Kidney capillary endothelial cell (primary cell): ENCODE measurements at regions not wholly inside any gene's neighbourhood (a gene's known extent, or its start where the extent isn't known, plus 50 kb on each side); places are given as distances from the start of the nearest gene placed in this dataset.

Experiments
- DNase-seq: peaks from one replicate; pipeline ENCODE4 v3.0.0-alpha.2; 2018; ENCODE audit warnings: low spot score

DNA sequence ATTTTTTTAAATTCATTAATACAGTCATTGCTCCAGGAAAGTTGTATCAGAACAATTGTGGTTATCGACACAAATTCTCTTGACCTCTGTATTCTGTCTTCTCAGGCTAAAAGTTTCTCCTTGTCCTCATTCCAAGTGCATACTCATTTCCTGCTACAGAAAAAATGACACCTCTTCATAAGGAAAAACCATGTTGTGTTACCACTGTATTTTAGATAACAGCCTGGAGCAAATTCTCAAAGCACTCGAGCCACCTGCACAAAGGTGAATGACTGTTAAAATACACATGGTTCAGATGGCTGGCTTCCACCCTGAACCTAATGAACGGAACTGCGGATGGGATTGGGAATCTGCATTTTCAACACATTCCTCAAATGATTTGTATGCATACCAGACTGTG, 586.5 kb downstream of the EPHA4 start:
- no peak for DNase-seq

DNA sequence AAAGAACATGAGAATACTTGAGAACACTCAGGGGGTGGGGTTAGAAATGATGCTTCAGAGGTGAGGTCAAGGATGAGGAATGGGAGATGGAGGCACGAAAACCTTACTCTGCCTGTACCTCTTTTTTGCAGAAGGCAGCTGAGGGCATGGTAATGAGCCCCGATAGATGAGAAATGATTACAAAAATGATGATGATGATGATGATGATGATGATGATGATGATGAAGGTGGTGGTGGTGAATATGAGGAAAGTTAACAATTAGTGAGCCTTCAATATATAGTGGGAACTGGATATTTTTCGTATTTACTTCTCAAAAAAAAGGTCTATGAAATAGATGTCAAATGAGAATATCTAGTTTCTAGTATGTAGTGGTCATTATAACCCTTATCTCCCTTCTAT, 584.3 kb downstream of the EPHA4 start:
- no peak for DNase-seq

DNA sequence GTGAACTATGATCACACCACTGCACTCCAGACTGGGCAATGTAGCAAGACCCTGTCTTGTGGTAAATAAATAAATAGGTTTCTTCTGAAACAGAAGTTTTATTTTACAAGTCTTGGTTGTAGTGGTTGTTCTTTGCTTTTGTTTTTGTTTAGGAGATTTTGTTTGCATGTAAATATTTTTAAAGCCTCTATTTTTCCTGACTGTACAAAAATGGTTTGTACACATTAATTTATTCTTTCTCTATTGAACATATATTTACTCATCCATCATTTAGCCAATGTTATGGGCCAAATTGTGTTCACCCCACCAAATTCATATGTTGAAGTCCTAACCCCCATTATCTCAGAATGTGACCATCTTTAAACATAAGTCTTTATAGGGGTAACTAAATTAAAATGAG, 580.1 kb downstream of the EPHA4 start:
- DNase-seq = no peak

DNA sequence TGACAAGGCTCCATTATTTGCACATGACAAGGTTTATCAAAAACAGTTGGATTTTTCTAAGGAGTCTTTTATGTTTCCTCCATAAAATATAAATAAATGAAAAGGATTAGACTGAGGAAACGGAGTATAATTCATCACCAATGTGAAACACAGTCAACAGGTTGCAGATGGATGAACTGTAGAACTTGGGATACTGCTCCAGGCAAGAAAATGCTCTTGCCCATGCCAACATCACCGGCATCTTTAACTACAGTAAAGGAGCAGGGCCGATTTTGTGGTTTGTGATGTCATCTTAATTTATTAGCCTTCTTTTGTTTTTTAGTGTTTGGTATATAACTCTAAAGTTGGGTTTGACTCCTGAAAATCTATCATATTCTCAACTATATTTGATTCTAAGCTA, 577.3 kb downstream of the EPHA4 start:
- no peak for DNase-seq

DNA sequence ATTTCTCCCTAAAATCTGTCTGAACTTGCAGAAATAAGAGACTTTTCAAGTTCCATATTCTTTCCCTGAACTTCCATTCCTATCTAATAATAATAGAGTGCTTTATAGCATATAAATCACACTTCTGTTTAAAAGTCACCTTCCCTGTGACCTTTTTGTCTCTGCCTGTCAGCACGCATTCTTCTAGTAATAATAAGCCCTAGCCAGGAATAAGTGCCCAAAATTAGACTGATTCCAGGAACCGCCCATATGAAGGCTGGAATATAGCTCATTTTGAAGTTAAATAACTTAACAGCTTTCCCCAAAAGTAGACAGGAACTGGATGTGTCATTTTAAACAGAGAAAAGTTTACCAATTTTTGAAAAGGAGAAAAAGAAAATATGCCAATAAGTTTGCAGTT, 576.5 kb downstream of the EPHA4 start:
- no peak for DNase-seq

DNA sequence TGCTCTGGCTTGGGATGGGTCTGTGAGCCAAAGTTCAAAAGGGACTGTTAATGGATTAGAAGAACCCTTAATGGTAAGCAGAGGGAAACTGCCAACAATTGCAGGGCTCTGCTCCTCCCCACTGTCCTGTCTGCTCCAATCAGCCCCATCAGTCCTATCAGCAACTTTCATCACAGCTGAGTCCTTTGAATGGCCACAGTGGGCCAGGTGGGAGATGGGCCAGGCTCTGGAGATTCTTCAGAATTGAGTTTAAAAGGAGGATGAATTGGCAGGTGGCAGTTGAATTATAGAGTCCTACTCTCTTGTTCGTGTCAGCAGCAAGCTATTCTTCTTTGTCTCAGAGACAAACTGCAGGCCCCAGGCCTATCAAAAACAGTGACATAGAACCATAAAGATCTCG, 573.9 kb downstream of the EPHA4 start:
- DNase-seq = no peak

DNA sequence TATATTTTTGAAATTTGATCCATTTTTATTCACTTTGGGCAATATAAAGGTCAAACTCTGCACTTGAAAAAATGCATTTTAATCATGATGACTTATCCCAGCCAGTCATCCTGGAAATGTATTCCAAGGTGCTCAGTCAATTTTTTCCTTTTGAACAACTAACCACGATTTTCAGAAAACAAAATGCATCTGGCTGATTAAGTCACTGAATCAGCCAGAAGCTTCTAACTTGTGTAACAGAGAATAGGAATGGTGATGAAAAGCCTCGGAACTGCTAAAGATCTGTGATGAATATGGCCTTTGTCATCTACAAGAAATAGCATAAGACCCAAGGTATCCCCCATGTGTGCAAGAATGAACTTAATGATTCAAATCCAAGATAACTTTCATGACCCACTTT, 572.7 kb downstream of the EPHA4 start:
- DNase-seq = no peak

DNA sequence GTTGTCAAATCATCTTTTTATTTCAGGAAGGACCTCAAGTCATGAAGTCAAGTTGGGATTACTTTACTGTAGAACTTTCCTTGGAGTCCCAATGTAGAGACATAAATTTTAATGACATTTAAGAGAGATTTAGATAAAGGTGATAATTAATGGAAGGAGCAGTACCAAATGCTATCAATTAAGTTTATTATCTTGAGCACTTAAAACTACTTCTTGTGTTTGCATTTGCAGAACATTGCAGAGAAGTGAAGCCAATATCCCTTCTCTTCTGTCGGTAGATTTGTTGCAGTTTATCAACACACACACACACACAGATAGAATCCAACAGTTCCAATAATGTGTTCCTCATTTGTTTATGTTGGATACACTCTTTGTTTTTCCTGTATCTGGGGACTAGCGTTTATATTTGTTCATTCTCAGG, 570.7 kb downstream of the EPHA4 start:
- no peak for DNase-seq

DNA sequence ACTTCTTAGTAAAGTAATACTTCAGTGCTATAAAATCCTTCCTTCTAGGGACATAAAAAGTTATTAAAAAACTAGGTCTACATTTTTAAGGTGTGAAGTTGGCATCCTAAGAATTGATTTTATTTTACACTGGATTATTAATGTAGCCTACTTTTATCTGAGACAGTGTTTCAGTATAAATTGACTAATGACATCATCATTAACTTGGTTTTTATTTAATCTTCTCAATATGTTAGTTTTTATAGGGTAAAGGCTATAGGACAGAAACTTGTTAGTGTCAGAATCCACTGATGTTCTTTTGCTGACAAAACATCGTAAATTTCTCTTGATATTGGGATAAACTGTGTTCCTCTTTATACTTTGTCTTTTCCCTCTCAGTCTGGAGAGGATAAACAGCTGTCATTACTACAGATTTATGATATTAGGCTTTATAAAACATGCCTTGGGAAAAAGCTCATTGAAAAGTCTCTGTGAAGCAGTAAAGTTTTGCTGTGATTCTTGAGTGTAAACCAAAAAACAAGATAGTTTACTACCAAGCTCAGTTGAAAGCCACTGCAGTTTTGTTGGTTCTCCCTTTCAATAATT, 569.9 kb downstream of the EPHA4 start:
- DNase-seq = no peak

DNA sequence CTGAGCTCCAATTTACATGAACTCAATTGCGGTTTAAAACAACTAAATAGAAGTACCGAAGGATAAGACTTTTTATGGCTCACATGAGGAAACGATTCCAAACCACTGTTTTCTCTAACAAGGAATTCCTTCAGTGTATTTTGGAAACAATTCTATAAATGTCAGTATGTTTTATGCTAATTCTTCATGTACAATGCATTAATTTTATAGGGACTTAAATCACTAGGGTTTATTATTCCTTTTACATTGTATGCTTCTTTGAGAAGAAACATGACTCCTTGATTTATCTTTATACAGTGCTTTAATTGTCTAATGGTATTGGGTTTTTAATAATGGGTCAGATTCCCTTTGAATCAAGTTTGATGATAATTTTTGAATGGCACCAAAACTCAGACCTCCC, 566.8 kb downstream of the EPHA4 start:
- no peak for DNase-seq

DNA sequence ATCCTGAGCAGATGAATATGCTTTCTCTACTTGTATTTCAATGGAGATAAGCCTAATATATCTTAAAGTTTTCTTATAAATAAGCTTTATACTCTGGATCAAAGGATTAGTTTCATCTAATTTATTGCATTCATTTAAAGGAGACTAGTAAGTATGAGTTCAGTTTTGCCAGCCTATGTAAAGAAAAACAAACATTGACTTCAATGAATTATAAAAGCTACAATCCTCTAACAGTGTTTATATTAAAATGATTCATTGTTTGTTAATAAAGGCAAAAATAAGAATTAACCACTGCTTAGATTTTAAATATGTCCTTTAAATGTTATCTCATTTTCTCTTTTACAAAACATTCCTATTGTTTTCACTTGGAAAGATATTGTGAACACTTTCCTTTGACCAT, 566.0 kb downstream of the EPHA4 start:
- no peak for DNase-seq

DNA sequence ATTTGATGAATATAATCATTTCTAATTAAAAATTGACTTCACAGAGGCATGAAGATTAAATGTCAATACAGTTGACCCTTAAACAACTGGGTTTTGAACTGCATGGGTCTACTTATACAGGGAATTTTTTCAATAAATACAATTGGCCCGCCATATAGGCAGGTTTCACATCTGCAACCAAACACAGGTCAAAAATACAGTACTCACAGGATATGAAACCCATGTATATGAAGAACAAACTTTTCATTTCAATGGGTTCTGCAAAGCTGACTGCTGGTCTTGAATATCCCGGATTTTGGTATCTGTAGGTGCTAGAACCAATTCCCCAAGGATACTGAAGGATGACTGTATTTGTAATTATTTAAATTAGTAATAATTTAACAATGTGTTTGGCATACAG, 555.6 kb downstream of the EPHA4 start:
- no peak for DNase-seq

DNA sequence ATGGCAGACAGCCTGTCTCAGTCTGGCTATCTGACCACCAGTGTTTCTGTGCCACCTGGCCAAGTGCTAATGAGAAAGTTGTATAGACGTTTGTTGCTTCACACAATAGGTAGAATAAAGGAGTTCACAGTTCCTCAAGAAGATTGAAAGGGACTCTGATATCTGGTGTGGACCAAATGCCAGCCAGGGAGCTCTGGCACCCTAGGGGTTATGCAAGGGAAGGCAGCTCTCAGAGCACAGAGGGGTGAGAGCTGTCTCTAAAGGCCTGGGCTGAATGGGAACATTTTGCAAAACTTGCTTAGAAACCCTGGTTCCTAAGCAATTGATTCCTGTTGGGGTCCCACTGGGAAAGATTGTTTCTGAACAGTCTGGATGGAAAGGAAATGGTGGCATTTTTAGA, 553.8 kb downstream of the EPHA4 start:
- no peak for DNase-seq

DNA sequence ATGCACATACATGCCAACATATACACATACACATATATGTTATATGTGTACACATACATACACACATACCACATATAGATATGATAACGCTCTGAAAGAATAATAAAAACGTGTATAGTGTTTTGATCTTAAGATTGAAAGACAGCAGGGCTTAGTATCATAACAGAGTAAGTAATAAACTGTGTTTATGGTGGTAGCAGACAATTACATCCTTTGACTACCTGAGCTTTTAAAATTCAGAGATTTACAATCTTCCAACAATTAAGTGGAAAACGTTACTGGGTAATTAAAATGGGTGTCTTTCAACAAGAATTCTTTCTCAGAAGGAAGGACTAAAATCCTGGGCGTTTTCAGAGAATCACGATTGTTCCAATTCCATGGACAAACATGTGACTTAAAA, 552.4 kb downstream of the EPHA4 start:
- no peak for DNase-seq

DNA sequence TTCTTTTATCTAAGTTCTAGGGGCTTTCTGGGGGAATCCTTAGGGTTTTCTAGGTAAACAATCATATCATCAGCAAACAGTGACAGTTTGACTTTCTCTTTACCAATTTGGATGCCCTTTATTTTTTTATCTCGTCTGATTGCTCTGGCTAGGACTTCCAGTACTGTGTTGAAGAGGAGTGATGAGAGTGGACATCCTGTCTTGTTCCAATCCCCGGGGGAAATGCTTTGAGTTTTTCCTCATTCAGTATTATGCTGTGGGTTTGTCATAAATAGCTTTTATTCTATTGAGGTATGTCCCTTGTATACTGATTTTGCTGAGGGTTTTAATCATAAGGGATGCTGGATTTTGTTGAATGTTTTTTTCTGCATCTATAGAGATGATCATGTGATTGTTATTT, 549.5 kb downstream of the EPHA4 start:
- DNase-seq = no peak

DNA sequence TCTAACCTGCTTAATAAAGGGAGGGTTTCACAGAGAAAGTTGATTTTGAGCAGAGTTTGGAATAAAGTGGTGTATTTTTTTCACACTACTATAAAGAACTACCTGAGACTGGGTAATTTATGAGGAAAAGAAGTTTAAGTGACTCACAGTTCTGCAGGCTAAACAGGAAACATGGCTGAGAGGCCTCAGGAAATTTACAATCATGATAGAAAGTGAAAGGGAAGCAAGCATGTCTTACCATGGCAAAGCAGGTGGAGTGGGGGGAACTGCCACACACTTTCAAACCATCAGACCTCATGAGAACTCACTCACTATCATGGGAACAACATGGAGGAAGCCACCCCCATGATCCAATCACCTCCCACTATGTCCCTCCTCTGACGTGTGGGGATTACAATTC, 546.7 kb downstream of the EPHA4 start:
- peak; percentile 9 for DNase-seq

DNA sequence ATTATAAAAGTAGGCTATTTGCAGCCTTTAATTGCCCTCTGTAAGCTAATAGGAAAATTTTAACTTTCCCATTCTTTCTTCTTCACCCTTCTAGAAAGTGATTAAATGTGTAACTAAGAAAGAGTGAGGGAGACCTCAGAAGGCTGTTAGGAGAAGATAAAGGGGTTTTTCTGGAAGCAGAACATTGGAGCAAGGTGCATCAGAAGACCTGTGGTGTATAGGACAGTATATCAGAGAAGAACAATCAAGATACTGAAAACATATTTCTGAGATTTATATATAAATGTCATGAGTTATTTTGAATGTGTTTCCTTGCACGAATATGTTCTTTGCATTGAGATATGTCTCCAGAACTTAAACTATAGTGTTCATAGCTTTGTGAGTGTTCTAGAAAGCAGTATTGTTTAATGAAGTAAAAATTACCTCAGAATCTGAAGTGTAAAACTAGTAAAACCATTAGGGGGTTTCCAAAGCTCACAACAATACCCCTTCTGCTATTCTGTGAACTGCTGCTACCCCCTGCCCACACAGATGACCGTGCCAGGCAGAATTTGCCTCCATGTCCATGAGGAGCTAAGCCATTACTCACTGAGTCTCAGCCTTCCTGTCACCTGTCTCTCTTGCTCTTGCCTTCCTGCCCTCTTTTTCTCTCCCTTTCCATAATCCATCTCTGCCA, 537.9 kb downstream of the EPHA4 start:
- DNase-seq = no peak

DNA sequence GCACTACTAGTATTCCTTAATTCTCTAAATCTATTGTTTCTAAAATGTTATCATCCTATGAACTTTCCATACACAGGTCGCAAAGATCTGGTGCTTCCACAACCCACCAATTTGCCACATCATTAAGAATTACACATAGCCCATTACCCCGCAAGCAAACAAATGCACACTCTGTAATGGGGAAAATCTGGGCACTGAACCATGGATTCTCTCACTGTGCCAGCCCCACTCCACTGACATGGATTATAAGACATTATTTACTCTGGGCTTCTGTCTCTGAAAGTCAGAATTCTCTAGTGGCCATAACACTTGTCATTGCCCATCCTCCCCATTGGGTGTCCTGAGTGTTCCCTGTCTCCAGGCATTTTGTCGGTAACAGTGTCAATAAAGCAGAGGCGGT, 537.1 kb downstream of the EPHA4 start:
- no peak for DNase-seq

DNA sequence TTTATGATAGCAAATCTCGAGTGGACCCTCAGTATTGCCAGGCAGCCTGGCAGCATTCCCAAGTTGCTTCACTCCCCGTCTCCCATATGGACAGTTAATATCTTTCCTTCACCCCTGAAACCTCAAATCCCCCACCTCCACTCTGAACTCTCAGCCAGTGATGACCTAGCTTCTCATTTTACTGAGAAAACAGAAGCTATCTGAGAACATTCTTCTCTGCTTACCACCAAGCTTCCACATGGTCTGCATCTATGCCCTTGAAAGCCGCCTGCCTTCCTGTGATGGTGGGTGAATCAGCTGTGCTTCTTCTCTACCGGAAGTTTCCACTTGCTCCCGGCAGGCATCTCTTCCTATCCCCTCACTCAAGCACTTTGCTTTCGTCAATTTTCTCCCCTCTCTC, 529.2 kb downstream of the EPHA4 start:
- DNase-seq = no peak

DNA sequence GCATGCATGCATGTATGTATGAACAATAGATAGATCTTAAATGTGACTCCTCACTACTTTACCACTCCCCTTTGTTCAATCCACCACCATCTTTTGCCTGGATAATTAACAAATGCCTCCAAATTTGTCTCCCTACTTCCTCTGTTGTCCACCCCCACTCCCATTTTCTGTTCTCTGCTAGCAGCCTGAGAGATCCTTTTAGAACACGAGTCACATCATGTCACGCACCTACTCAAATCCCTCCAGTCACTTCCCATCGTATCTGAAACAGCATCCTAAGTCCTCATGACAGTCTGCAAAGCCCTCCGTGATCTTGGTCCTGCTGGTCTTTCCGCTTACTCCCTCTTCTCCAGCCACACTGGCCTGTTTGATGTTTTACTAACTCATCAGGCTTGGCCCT, 527.3 kb downstream of the EPHA4 start:
- no peak for DNase-seq

DNA sequence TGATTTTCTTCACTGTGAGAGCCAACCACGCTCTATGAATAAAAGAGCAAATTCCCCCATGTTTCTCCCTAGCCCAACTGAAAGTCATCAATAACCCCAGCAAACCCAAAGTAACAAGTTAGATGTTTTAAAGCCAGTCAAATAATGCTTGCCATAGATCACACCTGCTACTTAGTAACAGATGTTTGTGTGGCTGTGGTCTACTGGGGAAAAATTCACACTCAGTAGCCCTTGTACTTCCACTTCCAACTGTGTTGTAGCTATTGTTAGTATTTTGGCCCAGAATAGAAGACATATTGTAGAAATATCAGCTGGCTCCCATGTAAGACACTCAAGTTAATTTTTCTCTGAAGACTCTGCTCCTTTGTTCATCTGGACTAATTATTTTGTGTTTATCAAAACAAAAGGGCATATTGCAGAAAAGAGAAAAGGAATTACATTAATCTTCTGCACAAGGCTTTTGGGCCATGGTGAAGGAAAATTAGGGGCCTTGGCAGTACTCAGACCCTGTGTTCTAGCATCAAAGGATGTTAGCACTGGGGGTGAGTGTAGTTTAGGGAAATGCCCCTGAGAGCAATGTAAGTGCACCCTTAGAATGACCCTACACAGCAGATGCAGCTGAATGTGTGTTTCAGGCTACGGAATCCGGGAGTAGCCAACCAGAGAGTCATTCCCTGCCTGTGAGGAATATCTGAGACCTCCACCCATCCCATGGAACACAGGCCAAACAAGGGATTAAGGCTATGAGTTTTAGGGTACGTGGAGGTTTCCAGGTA, 521.9 kb downstream of the EPHA4 start:
- DNase-seq = no peak

DNA sequence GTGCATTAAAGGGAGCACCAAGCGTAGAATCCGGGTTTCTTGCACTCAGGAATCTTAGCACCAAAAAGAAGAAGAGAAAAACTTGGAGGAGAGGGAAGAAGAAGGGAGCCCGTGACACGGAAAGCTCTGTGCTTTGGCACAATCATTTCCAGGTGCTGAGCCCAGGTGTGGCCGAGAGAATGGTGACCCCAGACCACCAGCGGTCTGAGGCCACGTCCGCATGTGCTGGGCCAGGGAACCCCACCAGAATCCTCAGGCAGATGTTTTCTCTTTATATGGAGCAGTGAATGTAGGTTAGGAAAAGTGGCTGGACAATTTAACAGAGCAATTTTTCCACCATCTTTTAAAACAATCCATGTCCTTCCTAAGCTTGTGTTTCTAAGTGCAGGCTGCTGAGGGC, 520.9 kb downstream of the EPHA4 start:
- no peak for DNase-seq

DNA sequence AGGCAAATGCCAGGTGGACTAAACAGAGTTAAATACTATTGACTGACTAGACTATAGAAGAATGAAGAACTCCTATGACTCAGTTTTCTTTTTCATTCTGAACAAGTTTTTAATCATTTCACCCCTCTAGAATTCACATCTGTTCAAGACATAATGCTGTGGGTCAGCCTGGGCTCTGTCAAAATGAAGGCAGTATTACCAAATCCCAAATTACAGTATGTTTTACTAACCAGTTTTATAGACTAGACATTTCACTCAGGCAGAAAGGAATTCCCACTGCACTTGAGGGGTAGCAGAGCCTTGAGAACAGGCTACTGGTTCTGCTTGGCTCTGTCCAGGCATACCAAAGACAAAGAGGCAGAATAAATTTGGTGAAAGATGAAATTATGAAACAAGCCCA, 511.7 kb downstream of the EPHA4 start:
- no peak for DNase-seq

DNA sequence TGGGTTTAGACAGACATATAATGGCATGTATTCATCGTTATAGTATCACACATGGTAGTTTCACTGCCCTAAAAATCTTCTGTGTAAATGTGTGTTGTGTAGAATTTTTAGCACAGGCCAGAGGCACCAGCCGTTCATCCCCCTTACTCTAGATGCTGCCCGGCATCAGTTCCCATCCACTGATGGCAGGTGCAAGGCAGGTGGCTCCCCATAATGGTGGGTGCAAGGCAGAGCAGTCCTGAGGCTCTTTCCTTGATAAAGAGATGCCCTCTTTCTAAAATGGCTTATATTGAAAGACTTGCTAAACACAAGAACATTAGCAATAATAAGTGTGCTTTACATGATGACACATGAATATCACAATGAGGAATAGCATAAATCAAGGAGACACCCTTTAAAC, 508.5 kb downstream of the EPHA4 start:
- DNase-seq = no peak
